BJ (cell line): ENCODE measurements at regions not wholly inside any gene's neighbourhood (a gene's known extent, or its start where the extent isn't known, plus 50 kb on each side); places are given as distances from the start of the nearest gene placed in this dataset.

ENCODE experiments used
- CTCF ChIA-PET: fragments of 350-600 bp; formaldehyde crosslinking; extraction: SDS; loops from one replicate; lab custom pipeline; 2021; ENCODE audit warnings: antibody characterized with exemption, inconsistent platforms; lab: Yijun Ruan, JAX
- POLR2A ChIA-PET: fragments of 300-600 bp; sonication (Branson Sonifier 250); formaldehyde crosslinking; extraction: SDS; loops from one replicate; lab custom pipeline; 2021; ENCODE audit warnings: antibody characterized with exemption; lab: Charles Lee
- DNase-seq: peaks from one replicate; pipeline ENCODE4 v3.0.0-alpha.2; 2011; ENCODE audit warnings: low read depth
- H3K27me3 ChIP-seq: 2 replicates; pipeline ENCODE4 v1.6.0; 2011; ENCODE audit warnings: low read length; ENCODE audit not compliant: control insufficient read depth, insufficient read depth
- H3K36me3 ChIP-seq: 2 replicates; pipeline ENCODE4 v1.5.1; 2011; ENCODE audit warnings: low read length; ENCODE audit not compliant: control insufficient read depth, insufficient read depth
- H3K4me3 ChIP-seq: 2 replicates; pipeline ENCODE4 v1.5.1; 2011; ENCODE audit warnings: low read depth, mild to moderate bottlenecking, control low read depth, low read length
- CTCF ChIP-seq: IDR thresholded peaks from 2 replicates; pipeline ENCODE4 v1.5.1; 2011; ENCODE audit warnings: low read depth, mild to moderate bottlenecking, control low read depth, inconsistent platforms, low read length, moderate library complexity; ENCODE audit not compliant: insufficient read depth

- H3K27me3 ChIP-seq = no peaks in the 10 kb centered on the region
These were observed 283.4 kb downstream of the GADD45G start for GRCh38 chr9:89888233-89888632.

DNA sequence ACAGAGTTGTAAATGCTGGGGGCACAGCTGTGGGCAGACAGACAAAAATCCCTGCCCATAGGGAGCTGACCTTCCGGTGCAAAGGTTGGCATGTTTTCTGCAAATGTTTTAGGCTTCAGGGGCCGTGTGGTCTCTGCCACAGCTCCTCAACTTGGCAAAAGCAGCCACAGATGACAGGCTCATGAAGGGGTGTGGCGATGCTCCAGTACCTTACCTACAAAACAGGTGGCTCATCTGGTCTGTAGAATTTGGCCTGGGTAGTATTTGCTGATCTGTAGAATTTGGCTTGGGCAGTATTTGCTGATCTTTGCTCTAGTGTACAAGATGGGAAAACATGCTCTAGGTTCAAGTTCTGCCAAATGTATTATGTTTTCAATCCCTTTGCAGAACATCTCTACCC lies 283.9 kb downstream of the GADD45G start:
- H3K36me3 ChIP-seq = no peaks in the 10 kb centered on the region
- no peak overlapping the region for H3K4me3 ChIP-seq
- ChIA-PET CTCF (no interaction called here), POLR2A (no interaction called here)
- H3K27me3 ChIP-seq = no peaks in the 10 kb centered on the region
- no peak for TF ChIP-seq CTCF
- DNase-seq = no peak

More at GRCh38 chr9:89888233-89888632, 283.4 kb downstream of the GADD45G start:
- no peak for DNase-seq
- ChIA-PET CTCF (no interaction called here), POLR2A (no interaction called here)
- Histone ChIP-seq H3K36me3 (no peaks in the 10 kb centered on the region), H3K4me3 (no peak overlapping the region)
- no peak for TF ChIP-seq CTCF

DNA sequence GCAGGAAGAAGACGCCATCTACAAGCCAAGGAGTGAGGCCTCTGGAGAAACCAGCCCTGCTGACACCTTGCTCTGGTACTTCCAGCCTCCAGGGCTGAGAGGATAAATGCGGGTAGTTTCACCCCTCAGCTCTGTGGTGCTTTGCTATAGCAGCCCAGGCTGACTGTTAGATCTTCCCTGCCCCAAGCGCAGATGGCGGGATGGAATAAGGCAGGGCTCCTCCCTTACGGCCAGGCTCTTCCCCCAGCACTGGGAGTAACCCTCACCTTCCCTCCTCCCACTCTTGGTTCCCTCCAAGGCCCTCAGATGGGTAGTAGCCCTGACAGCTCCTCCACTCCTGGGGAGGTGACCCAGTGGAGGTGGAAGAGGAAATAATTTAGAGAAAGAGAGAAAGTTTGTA lies 285.1 kb downstream of the GADD45G start:
- Histone ChIP-seq H3K4me3 (no peak overlapping the region), H3K36me3 (no peaks in the 10 kb centered on the region), H3K27me3 (no peaks in the 10 kb centered on the region)
- POLR2A ChIA-PET = no interaction called here
- CTCF ChIA-PET = no interaction called here
- no peak for TF ChIP-seq CTCF
- DNase-seq = no peak

DNA sequence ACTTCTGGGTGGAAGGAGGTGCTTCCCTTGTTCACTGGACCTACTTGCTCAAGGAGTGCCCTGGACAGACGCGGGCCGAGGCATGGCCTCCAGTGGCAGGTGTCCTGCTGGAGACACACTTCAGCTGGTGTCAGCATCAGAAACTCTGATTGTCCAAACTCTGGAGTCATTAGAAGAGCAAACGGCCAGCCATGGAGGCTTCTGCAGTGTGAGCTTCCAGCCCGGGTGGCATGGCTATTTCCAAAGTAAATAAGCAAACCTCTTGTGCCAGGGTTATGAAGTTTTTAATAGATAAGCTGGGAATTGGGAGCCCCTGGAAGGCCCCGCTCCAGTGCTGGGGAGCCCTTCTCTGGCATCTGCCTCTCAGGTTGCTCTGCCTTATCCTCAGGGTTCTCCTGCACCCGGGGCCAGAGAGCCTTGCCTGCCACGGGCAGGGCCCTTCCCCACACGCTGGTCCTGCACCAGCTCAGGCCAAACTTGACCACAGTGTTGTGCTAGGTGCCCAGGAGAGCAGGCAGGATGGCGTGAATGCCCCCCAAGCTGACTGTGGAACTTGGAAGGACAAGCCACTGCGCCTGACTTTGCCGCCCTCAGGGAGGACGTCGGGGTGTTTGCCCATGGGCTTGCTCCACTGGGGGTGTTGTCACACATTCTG lies 285.6 kb downstream of the GADD45G start:
- DNase-seq = no peak
- Histone ChIP-seq H3K4me3 (no peak overlapping the region), H3K27me3 (no peaks in the 10 kb centered on the region), H3K36me3 (no peaks in the 10 kb centered on the region)
- TF ChIP-seq CTCF = no peak
- ChIA-PET POLR2A (no interaction called here), CTCF (no interaction called here)

GRCh38 chr9:89891221-89891590 lies 286.4 kb downstream of the GADD45G start:
- no peaks in the 10 kb centered on the region for H3K36me3 ChIP-seq
- DNase-seq = no peak
- H3K4me3 ChIP-seq = no peak overlapping the region
- H3K27me3 ChIP-seq = no peaks in the 10 kb centered on the region
- TF ChIP-seq CTCF = no peak
- CTCF ChIA-PET = no interaction called here
- POLR2A ChIA-PET = no interaction called here
